ENCODE measurements at regions not wholly inside any gene's neighbourhood (a gene's known extent, or its start where the extent isn't known, plus 50 kb on each side); places are given as distances from the start of the nearest gene placed in this dataset.

- intact Hi-C loops (cut with DNase I; ENCODE audit: low total_unique reads), result no loop called here
- Histone ChIP-seq H3K4me3 (no peak overlapping the region), H3K4me1 (no peaks in the 10 kb centered on the region), H3K27me3 (no peaks in the 10 kb centered on the region), H3K36me3 (ENCODE audit: low read depth, missing control alignments) (no peaks in the 10 kb centered on the region), H3K9me3 (no peaks in the 10 kb centered on the region), H3K27ac (no peak overlapping the region)
- WGBS, 2 donors, result 84 to 89% methylated on average over 3 of the region's 3 CpGs
- no peak for DNase-seq
- TF ChIP-seq CTCF (IDR thresholded peaks at IDR 0.05) (no peak), POLR2A (IDR thresholded peaks at IDR 0.05) (no peak)
These were observed 304.7 kb upstream of the GRM3 start for GRCh38 chr7:86339051-86339450.

- H3K27ac ChIP-seq, result no peak overlapping the region
- no peak overlapping the region for H3K4me3 ChIP-seq
- DNase-seq, result no peak
- no peaks in the 10 kb centered on the region for H3K9me3 ChIP-seq
- TF ChIP-seq CTCF (IDR thresholded peaks at IDR 0.05) (no peak), POLR2A (IDR thresholded peaks at IDR 0.05) (no peak)
- intact Hi-C loops (cut with DNase I; ENCODE audit: low total_unique reads), result no loop called here
- WGBS, 2 donors, result 0 to 52% methylated on average over 1 of the region's 1 CpG
- H3K27me3 ChIP-seq, result no peaks in the 10 kb centered on the region
- H3K36me3 ChIP-seq (ENCODE audit: low read depth, missing control alignments), result no peaks in the 10 kb centered on the region
- no peaks in the 10 kb centered on the region for H3K4me1 ChIP-seq
These were observed 314.8 kb upstream of the GRM3 start for GRCh38 chr7:86328801-86329433.

DNA sequence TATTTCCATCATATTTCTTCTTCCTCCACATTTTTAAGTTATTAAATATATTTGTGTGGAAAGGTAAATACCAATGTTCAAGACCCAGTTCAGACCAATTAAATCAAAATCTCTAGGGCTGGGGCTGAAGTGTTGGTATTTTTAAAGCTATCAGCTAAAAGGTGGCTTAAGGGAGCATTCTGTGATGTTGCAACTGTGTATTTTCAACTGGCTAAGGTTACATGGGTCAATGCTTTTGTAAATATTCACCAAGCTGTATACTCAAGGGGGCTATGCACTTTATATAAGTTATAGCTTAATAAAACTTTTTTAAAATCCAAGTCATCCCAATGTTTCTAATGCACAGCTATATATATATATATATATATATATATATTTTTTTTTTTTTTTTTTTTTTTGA lies 316.9 kb upstream of the GRM3 start:
- Histone ChIP-seq H3K27me3 (no peaks in the 10 kb centered on the region), H3K9me3 (no peaks in the 10 kb centered on the region), H3K4me1 (no peaks in the 10 kb centered on the region), H3K27ac (no peak overlapping the region), H3K36me3 (ENCODE audit: low read depth, missing control alignments) (no peaks in the 10 kb centered on the region), H3K4me3 (no peak overlapping the region)
- intact Hi-C loops (cut with DNase I; ENCODE audit: low total_unique reads), result no loop called here
- DNase-seq, result no peak
- TF ChIP-seq POLR2A (IDR thresholded peaks at IDR 0.05) (no peak), CTCF (IDR thresholded peaks at IDR 0.05) (no peak)

GRCh38 chr7:86320889-86321288 lies 322.8 kb upstream of the GRM3 start:
- DNase-seq, result no peak
- no peaks in the 10 kb centered on the region for H3K36me3 ChIP-seq (ENCODE audit: low read depth, missing control alignments)
- H3K27me3 ChIP-seq, result no peaks in the 10 kb centered on the region
- TF ChIP-seq POLR2A (IDR thresholded peaks at IDR 0.05) (no peak), CTCF (IDR thresholded peaks at IDR 0.05) (no peak)
- 72 to 75% methylated on average over 1 of the region's 1 CpG for WGBS, 2 donors
- H3K4me3 ChIP-seq, result no peak overlapping the region
- no peaks in the 10 kb centered on the region for H3K9me3 ChIP-seq
- H3K4me1 ChIP-seq, result no peaks in the 10 kb centered on the region
- no peak overlapping the region for H3K27ac ChIP-seq
- intact Hi-C loops (cut with DNase I; ENCODE audit: low total_unique reads), result no loop called here

DNA sequence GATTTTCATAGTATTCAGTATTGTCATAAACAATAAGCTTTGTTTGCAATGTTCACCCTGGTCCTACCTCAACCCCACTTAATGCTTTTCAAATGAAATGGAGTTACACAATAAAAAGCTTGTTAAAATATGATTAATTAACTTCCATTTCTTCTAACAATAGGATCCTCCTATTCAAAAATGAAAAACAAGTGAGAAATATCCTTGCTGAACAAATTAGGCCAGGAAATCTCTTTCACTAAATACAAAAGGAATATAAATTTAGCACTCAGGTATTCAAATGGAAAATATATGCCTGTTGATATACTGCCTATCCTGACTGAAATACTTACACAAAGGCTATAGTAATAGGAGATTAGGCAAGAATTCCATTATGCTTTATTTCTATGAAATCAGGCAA lies 323.4 kb upstream of the GRM3 start:
- Histone ChIP-seq H3K4me1 (no peaks in the 10 kb centered on the region), H3K27ac (no peak overlapping the region), H3K4me3 (no peak overlapping the region), H3K36me3 (ENCODE audit: low read depth, missing control alignments) (no peaks in the 10 kb centered on the region), H3K27me3 (no peaks in the 10 kb centered on the region), H3K9me3 (no peaks in the 10 kb centered on the region)
- TF ChIP-seq CTCF (IDR thresholded peaks at IDR 0.05), result no peak
- TF ChIP-seq POLR2A (IDR thresholded peaks at IDR 0.05), result no peak
- DNase-seq, result no peak
- intact Hi-C loops (cut with DNase I; ENCODE audit: low total_unique reads), result no loop called here
